K562 (cell line): ENCODE measurements at regions not wholly inside any gene's neighbourhood (a gene's known extent, or its start where the extent isn't known, plus 50 kb on each side); places are given as distances from the start of the nearest gene placed in this dataset.

Source experiments
- ATAC-seq: fragments of 200-7000 bp; cut with Tn5 transposase; 3 replicates; pipeline ENCODE4 v1.9.1; 2020; ENCODE audit warnings: moderate library complexity
- BruUV-seq: library from RNA; stranded (reverse); fragments of 400-500 nt; replicated peaks from 2 replicates; lab custom pipeline; 2021; lab: Mats Ljungman, UMichigan
- CTCF ChIA-PET: fragments of 300-600 bp; formaldehyde crosslinking; extraction: SDS; loops from one replicate; lab custom pipeline; 2021; ENCODE audit warnings: low intra/inter-chr PET ratio; lab: Yijun Ruan, JAX
- POLR2A ChIA-PET: fragments of 300-600, 350-650 bp; sonication (Branson Sonifier 250); formaldehyde crosslinking; extraction: SDS; loops from one replicate; lab custom pipeline; 2021; ENCODE audit warnings: antibody characterized with exemption, inconsistent platforms; lab: Yijun Ruan, JAX
- DNase-seq, 4 experiments: peaks; one replicate each; pipeline versions ENCODE4 v3.0.0 to v3.0.0-alpha.2; 2011 to 2018; ENCODE audit warnings: low spot score in 3 of 4, mixed read lengths in 3 of 4; ENCODE audit errors: extremely low read depth in 1 of 4
- FAIRE-seq: peaks from 2 replicates; lab custom pipeline; 2011; peaks lifted over from hg19 to GRCh38; lab: Jason Lieb, UNC
- H2AFZ ChIP-seq: 2 replicates; pipeline ENCODE4 v1.6.0; 2011; ENCODE audit warnings: low read depth, low read length, control low read depth, inconsistent platforms
- H3K27ac ChIP-seq: fragments of 200-600 bp; 3 replicates; pipeline ENCODE4 v1.8.0; 2011; ENCODE audit warnings: low read depth, mild to moderate bottlenecking, control low read depth, inconsistent platforms, low read length, moderate library complexity, mixed read lengths; ENCODE audit errors: extremely low read depth
- H3K27me3 ChIP-seq, 2 experiments: fragments of 300-600 bp in 1 of 2; 2 replicates in 1 of 2; 3 replicates in 1 of 2; pipeline versions ENCODE4 v1.6.0 to v1.8.0; 2011; ENCODE audit warnings: inconsistent platforms in 2 of 2, low read length in 2 of 2, mild to moderate bottlenecking in 1 of 2, mixed read lengths in 1 of 2, moderate library complexity in 1 of 2; ENCODE audit not compliant: control insufficient read depth in 2 of 2, insufficient read depth in 2 of 2
- H3K36me3 ChIP-seq: fragments of 300-600 bp; 3 replicates; pipeline ENCODE4 v1.8.0; 2011; ENCODE audit warnings: mild to moderate bottlenecking, low read length, inconsistent platforms; ENCODE audit not compliant: control insufficient read depth, insufficient read depth
- H3K4me1 ChIP-seq, 2 experiments: fragments of 200-600 bp in 1 of 2; replicated peaks in 1 of 2; 2 replicates in 1 of 2; 3 replicates in 1 of 2; pipeline versions ENCODE4 v1.5.1 to v1.8.0; 2011; ENCODE audit warnings: inconsistent platforms in 2 of 2, low read length in 2 of 2, mild to moderate bottlenecking in 1 of 2, mixed read lengths in 1 of 2, moderate library complexity in 1 of 2; ENCODE audit not compliant: control insufficient read depth in 2 of 2, insufficient read depth in 2 of 2
- H3K4me2 ChIP-seq: 2 replicates; pipeline ENCODE4 v1.6.1; 2011; ENCODE audit warnings: low read length, control low read depth, inconsistent platforms, mixed read lengths; ENCODE audit not compliant: insufficient read depth
- H3K4me3 ChIP-seq: fragments of 200-600 bp; sonication (generic), shearing (Covaris generic); 2 replicates; pipeline ENCODE4 v1.5.1; 2016; ENCODE audit warnings: control low read depth, inconsistent platforms
- H3K79me2 ChIP-seq: fragments of 200-600 bp; 3 replicates; pipeline ENCODE4 v1.8.0; 2011; ENCODE audit warnings: low read length, inconsistent platforms; ENCODE audit not compliant: control insufficient read depth, insufficient read depth
- H3K9ac ChIP-seq, 2 experiments: 2 replicates each; pipeline versions ENCODE4 v1.6.0 to v1.6.1; 2011; ENCODE audit warnings: low read depth in 2 of 2, low read length in 2 of 2, control low read depth in 1 of 2, inconsistent platforms in 1 of 2, mild to moderate bottlenecking in 1 of 2, mixed read lengths in 1 of 2; ENCODE audit not compliant: insufficient read depth in 1 of 2
- H3K9me1 ChIP-seq: one replicate; pipeline ENCODE4 v1.6.0; 2011; ENCODE audit warnings: inconsistent platforms, mild to moderate bottlenecking, low read length, moderate library complexity; ENCODE audit not compliant: control insufficient read depth, insufficient read depth
- H3K9me3 ChIP-seq: replicated peaks from 2 replicates; pipeline ENCODE4 v1.5.1; 2011; ENCODE audit warnings: low read depth, low read length, inconsistent platforms; ENCODE audit not compliant: control insufficient read depth, insufficient read depth
- H4K20me1 ChIP-seq: replicated peaks from 2 replicates; pipeline ENCODE4 v1.6.1; 2011; ENCODE audit warnings: low read length, inconsistent platforms, mixed read lengths; ENCODE audit not compliant: control insufficient read depth, insufficient read depth
- ETV5 ChIP-seq: sonication (generic); formaldehyde crosslinking; IDR thresholded peaks from 2 replicates; pipeline ENCODE4 v1.4.0; 2020; ENCODE audit warnings: low read depth, mild to moderate bottlenecking, missing genetic modification reagents
- MTA3 ChIP-seq: fragments of 450-650 bp; formaldehyde crosslinking; IDR thresholded peaks from 2 replicates; pipeline ENCODE4 v1.6.1; 2017; ENCODE audit warnings: mild to moderate bottlenecking, borderline replicate concordance
- SIN3A ChIP-seq, 2 experiments: fragments of 150-350 bp in 1 of 2; IDR thresholded peaks; 2 replicates each; pipeline ENCODE4 v1.6.1; 2011 to 2016; ENCODE audit warnings: borderline replicate concordance in 2 of 2, low read depth in 2 of 2, low read length in 2 of 2, mild to moderate bottlenecking in 2 of 2, moderate library complexity in 2 of 2; ENCODE audit not compliant: control insufficient read depth in 1 of 2
- TAF7 ChIP-seq: fragments of 450-650 bp; IDR thresholded peaks from 2 replicates; pipeline ENCODE4 v1.6.1; 2016; ENCODE audit warnings: missing genetic modification characterization, missing compliant biosample characterization
- THRAP3 ChIP-seq: fragments of 450-650 bp; IDR thresholded peaks from 2 replicates; pipeline ENCODE4 v1.6.1; 2016; ENCODE audit warnings: mild to moderate bottlenecking, inconsistent platforms, borderline replicate concordance
- ZNF561 ChIP-seq: fragments of 450-650 bp; formaldehyde crosslinking; conservative IDR thresholded peaks from 2 replicates; pipeline ENCODE4 v1.4.0; 2020; ENCODE audit warnings: mild to moderate bottlenecking, moderate library complexity
- WGBS: fragments of 100-300 bp; shearing (Covaris generic); methylation state at CpG from one replicate; pipeline ENCODE4 v1.1.6; 2016; ENCODE audit warnings: low coverage, mixed read lengths; ENCODE audit not compliant: insufficient coverage; ENCODE audit errors: missing lambda C conversion rate; 5-methylcytosine and 5-hydroxymethylcytosine counted together
- in situ Hi-C: fragments of 300-500 bp; cut with MboI; formaldehyde crosslinking; loops from 4 replicates; pipeline ENCODE4 v1.15.0; 2018; ENCODE audit warnings: inconsistent platforms, mixed read lengths
- intact Hi-C: fragments of 100-400 bp; cut with micrococcal nuclease; formaldehyde crosslinking; loops from 2 replicates; pipeline ENCODE4 v1.14.2; 2022
- TF ChIP-seq, protein P1 (sequence below): sonication (generic); formaldehyde crosslinking; IDR thresholded peaks from 2 replicates; pipeline ENCODE4 v1.8.0; 2022; ENCODE audit warnings: mild to moderate bottlenecking, missing genetic modification reagents
- TF ChIP-seq, protein P2 (sequence below): fragments of 450-650 bp; IDR thresholded peaks from 2 replicates; pipeline ENCODE4 v1.6.1; 2017; ENCODE audit warnings: mild to moderate bottlenecking, moderate library complexity

DNA sequence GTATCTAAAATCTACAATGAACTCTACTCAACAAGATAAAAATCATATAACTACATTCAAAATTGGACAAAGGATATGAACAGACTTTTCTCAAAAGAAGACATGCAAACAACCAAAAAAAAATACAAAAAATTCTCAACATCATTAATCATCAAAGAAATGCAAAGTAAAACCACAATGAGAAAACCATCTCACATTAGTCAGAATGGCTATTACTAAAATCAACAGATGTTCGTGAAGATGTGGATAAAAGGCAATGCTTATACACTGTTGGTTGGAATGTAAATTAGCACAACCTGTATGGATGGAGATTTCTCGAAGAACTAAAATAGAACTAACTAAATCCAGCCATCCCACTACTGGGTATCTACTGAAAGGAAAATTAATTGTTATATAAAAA, 1080.8 kb downstream of the AMY1C start (continued):
- TF ChIP-seq TAF7 (tag): no peak
- TF ChIP-seq THRAP3: no peak
- no peak for TF ChIP-seq MTA3
- no peak for TF ChIP-seq ZNF561 (CRISPR knock-in tag)
- TF ChIP-seq, protein P1, sequence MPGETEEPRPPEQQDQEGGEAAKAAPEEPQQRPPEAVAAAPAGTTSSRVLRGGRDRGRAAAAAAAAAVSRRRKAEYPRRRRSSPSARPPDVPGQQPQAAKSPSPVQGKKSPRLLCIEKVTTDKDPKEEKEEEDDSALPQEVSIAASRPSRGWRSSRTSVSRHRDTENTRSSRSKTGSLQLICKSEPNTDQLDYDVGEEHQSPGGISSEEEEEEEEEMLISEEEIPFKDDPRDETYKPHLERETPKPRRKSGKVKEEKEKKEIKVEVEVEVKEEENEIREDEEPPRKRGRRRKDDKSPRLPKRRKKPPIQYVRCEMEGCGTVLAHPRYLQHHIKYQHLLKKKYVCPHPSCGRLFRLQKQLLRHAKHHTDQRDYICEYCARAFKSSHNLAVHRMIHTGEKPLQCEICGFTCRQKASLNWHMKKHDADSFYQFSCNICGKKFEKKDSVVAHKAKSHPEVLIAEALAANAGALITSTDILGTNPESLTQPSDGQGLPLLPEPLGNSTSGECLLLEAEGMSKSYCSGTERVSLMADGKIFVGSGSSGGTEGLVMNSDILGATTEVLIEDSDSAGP (CRISPR knock-in tag): no peak

DNA sequence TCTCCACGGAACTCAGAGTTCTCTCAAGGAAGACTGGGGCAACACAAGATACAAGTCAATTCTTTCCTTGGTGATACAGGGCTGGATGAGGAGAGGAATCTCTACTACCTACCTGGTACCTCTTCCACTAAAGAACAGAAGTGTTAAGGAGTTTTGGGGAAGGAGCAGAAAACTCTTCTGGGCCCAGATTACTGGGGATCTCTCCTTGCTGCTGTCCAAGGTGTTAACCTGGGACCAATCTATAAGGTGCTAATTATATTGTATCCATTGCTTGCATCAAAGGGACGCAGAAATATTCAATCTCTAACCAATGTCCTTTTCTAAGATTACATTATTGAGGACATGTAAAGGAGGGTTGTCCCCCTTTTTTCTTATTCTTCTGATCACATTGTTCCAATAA, 1102.5 kb downstream of the AMY1C start:
- in situ Hi-C loops (no loop called here), intact Hi-C loops (no loop called here)
- Histone ChIP-seq H3K4me2 (no peak overlapping the region), H3K4me3 (no peak overlapping the region), H4K20me1 (no peaks in the 10 kb centered on the region), H3K36me3 (no peaks in the 10 kb centered on the region), H3K27ac (no peak overlapping the region), H3K9me3 (no peaks in the 10 kb centered on the region), H3K27me3 (no peaks in the 10 kb centered on the region), H3K79me2 (no peaks in the 10 kb centered on the region), H3K9ac (no peak overlapping the region), H2AFZ (no peak overlapping the region)
- no peak for FAIRE-seq
- no TSS peak for BruUV-seq
- ChIA-PET CTCF (no interaction called here), POLR2A (no interaction called here)
- no peak for ATAC-seq
- WGBS: 4% methylated on average over 2 of the region's 2 CpGs
- no peak for TF ChIP-seq SIN3A (IDR thresholded peaks at IDR 0.05; ENCODE audit: borderline replicate concordance in 2 of 2, control insufficient read depth in 1 of 2, low read depth in 2 of 2, low read length in 2 of 2)
- TF ChIP-seq, protein P2, sequence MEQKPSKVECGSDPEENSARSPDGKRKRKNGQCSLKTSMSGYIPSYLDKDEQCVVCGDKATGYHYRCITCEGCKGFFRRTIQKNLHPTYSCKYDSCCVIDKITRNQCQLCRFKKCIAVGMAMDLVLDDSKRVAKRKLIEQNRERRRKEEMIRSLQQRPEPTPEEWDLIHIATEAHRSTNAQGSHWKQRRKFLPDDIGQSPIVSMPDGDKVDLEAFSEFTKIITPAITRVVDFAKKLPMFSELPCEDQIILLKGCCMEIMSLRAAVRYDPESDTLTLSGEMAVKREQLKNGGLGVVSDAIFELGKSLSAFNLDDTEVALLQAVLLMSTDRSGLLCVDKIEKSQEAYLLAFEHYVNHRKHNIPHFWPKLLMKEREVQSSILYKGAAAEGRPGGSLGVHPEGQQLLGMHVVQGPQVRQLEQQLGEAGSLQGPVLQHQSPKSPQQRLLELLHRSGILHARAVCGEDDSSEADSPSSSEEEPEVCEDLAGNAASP: no peak
- no peak for TF ChIP-seq ETV5 (CRISPR knock-in tag)
- TF ChIP-seq, all 486 proteins: peak for 0
- Histone ChIP-seq H3K9me1 (no peaks in the 10 kb centered on the region), H3K4me1 (no peaks in the 10 kb centered on the region)
- no peak for DNase-seq
